HG02973 (cell line): ENCODE measurements at regions not wholly inside any gene's neighbourhood (a gene's known extent, or its start where the extent isn't known, plus 50 kb on each side); places are given as distances from the start of the nearest gene placed in this dataset.

Experiments
- ATAC-seq: cut with Tn5 transposase; IDR thresholded peaks from one replicate; pipeline ENCODE4 v1.9.1; 2021; ENCODE audit warnings: moderate library complexity; ENCODE audit not compliant: unreplicated experiment

GRCh38 chr7:16975712-16976111, 93.9 kb upstream of the AGR3 start:
- ATAC-seq: no peak

- no peak for ATAC-seq
These were observed 96.8 kb upstream of the AGR3 start for GRCh38 chr7:16978358-16979244.

- ATAC-seq: no peak
These were observed 98.8 kb upstream of the AGR3 start for GRCh38 chr7:16980539-16980938.

- ATAC-seq: no peak
These were observed 101.0 kb upstream of the AGR3 start for GRCh38 chr7:16982640-16983350.

- no peak for ATAC-seq
These were observed 102.6 kb upstream of the AGR3 start for GRCh38 chr7:16984375-16984774.

- ATAC-seq: no peak
These were observed 103.8 kb upstream of the AGR3 start for GRCh38 chr7:16985621-16986020.

GRCh38 chr7:16986755-16987154, 105.0 kb upstream of the AGR3 start:
- ATAC-seq: no peak

- ATAC-seq: no peak
These were observed 108.1 kb upstream of the AGR3 start for GRCh38 chr7:16989811-16990413.

GRCh38 chr7:16991551-16991950, 109.8 kb upstream of the AGR3 start:
- no peak for ATAC-seq

GRCh38 chr7:16993543-16993942, 111.8 kb upstream of the AGR3 start:
- no peak for ATAC-seq

GRCh38 chr7:16998481-16999051, 116.8 kb upstream of the AGR3 start:
- ATAC-seq: no peak

GRCh38 chr7:16999541-17000267, 117.9 kb upstream of the AGR3 start:
- no peak for ATAC-seq

- no peak for ATAC-seq
These were observed 123.5 kb upstream of the AGR3 start for GRCh38 chr7:17005271-17005670.

- no peak for ATAC-seq
These were observed 126.1 kb upstream of the AGR3 start for GRCh38 chr7:17007841-17008240.

- no peak for ATAC-seq
These were observed 127.4 kb upstream of the AGR3 start for GRCh38 chr7:17009007-17009719.

- ATAC-seq: no peak
These were observed 128.2 kb upstream of the AGR3 start for GRCh38 chr7:17009933-17010332.

- no peak for ATAC-seq
These were observed 129.0 kb upstream of the AGR3 start for GRCh38 chr7:17010637-17011300.

GRCh38 chr7:17013204-17013603, 131.4 kb upstream of the AGR3 start:
- no peak for ATAC-seq

- ATAC-seq: no peak
These were observed 132.9 kb upstream of the AGR3 start for GRCh38 chr7:17014686-17015085.

GRCh38 chr7:17015598-17016031, 133.8 kb upstream of the AGR3 start:
- ATAC-seq: no peak
